KBM-7 (cell line): ENCODE measurements at regions not wholly inside any gene's neighbourhood (a gene's known extent, or its start where the extent isn't known, plus 50 kb on each side); places are given as distances from the start of the nearest gene placed in this dataset.

Experiments
- DNase-seq: peaks from one replicate; pipeline ENCODE4 v3.0.0-alpha.2; 2015
- in situ Hi-C: fragments of 300-500 bp; cut with MboI; formaldehyde crosslinking; loops from 2 replicates; pipeline ENCODE4 v1.14.3; 2020; ENCODE audit warnings: low sequenced_read_pairs, low pct_unique_long_range_greater_than_20kb, mixed read lengths

DNA sequence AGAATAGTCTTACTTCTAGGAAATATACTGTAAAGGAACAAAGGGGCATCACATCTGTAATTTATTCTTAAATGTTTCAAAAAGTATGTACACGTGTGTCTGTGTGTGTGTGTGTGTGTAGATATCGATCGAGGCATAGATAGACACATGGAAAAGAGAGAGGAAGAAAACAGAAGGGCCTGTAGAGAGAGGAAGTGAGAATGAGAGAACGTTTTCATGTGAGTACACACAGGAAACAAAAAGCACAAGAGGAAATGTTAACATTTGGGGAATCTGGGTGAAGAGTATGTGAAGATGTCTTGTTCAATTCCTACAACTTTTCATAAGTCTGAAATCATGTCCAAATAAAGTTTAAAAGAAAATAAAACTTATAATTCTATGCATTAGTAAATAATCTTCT, 286.5 kb upstream of the SORCS1 start:
- in situ Hi-C loops = no loop called here
- no peak for DNase-seq

DNA sequence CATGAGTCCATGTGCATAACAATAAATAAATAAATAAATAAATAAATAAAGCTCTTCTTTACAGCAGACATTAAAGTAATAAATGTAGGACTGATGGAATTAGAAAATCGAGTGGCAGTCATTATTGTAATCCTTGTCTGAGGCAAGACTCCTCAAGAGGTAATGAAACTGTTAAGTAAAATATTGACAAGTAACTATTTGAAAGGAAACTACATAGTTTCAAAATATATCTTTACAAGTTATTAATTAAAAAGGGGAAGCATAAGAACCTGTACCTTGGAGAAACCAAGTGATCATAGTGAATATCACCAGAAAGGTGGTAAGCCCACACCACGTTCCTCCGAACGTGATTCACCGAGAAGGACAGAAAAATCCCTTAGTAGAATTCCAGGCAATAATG, 285.6 kb upstream of the SORCS1 start:
- in situ Hi-C loops = no loop called here
- DNase-seq = no peak

DNA sequence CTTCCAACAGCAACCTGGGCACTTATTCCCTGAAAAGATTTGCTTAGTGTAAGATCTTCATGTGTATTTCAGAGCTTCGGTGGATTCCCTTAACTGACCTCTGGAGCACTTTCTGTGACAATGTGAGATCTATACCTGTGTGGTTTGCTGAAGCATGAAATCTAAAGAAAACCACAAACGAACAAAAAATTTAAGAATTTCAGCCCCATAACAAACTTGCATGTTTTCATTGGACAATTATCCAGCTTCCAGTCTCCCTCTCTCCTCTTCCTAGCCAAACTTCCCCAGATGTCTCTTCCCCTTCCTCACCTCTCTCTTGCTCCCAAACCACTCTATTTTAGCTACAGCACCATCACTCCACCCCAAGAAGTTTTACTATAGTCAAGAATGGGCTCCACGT, 279.9 kb upstream of the SORCS1 start:
- in situ Hi-C loops = no loop called here
- DNase-seq = no peak

DNA sequence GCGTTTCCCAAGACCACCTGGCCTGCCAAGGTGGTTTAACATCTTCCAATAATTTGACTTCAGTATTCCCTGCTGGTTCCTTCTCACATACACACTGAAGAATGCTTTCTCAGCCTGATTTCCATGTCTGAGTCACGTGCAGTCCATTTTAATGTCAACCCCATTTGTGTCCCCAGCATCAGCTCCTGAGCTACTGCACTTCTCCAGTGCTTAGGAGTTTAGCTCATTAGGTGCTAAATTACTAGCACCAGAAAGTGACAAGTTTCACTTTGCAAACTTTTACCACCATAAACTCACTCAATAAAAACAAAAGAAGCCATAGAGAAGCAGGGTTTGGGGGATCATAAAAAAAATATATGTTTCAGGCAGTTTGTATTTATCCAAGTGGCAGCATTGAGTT, 279.3 kb upstream of the SORCS1 start:
- in situ Hi-C loops = no loop called here
- no peak for DNase-seq

DNA sequence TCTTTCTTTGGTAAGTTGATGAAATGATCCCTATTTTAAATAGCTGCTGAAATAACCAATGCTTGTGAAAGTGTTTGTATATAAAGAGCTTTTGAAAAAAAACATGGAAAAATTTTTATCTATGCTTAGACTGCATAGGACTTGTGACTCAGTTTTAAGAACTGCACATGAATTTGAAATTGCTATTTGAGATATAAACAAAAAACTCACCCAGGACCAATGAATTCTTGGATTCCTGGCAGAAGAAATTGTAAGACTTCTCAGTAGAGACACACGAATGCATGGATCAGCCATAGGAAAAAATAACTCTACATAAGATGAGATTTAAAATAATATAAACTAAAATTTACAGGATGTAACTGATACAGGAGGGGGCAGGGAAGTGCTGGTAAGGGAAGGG, 278.8 kb upstream of the SORCS1 start:
- in situ Hi-C loops = no loop called here

DNA sequence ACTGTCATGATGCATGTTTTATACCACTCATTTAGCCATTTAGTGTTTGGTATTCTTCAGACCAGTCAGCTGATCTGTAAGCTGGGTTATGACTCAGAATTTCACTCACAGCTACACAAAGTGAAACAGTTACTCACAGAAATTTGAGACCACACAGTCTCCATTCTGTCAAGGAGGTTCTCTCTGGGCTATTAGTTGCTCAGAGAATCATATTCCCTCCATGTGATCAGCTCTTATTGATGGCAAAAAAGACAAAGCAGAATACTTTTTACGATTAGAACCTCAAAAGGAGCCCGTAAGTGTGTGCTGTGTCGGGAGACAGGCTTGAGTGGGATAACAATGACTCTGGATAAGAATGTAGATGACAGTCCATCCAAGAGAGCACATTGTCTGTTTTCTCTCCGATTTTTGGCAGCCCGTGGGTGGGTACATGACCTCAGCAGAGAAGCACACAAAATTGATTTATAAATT, 277.6 kb upstream of the SORCS1 start:
- in situ Hi-C loops = no loop called here
- DNase-seq = no peak

More for the DNA sequence above, 278.8 kb upstream of the SORCS1 start:
- DNase-seq = no peak

DNA sequence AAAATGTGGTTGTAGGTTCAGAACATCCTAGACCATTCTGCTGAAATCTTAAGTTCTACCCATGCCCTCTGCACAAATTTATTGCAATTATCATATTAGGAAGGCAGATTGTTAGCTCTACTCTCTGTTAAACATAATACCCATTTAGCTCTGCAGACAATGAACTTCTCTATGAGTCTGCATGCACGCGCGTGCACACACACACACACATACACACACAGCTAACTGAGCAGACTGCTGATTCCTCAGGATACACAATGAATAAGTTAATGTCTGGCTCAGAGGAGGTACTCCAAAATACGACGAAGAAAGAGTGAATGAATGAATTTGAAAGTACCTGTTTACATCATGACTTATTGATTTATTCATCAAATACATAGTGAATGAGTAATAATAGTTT, 276.2 kb upstream of the SORCS1 start:
- no peak for DNase-seq
- in situ Hi-C loops = no loop called here

DNA sequence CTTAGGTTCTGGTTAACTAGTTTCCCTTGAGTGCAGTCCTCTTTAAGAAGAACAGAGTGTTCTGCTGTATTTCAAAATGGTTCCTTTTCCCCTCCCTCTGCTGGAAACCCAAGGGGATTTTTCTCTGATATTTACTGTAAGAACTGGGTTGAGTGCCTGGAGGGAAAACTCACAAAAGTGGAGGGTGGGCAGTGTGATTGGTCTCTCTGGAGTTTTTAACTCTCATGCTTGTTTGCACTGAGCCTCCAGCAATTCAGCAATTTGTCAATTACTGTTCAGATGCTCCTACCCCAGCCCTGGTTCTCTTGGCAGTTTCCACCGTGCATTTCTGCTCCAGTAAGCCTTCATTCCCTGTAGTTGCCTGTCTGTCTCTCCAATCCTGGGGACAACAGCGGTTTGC, 273.4 kb upstream of the SORCS1 start:
- in situ Hi-C loops = no loop called here

DNA sequence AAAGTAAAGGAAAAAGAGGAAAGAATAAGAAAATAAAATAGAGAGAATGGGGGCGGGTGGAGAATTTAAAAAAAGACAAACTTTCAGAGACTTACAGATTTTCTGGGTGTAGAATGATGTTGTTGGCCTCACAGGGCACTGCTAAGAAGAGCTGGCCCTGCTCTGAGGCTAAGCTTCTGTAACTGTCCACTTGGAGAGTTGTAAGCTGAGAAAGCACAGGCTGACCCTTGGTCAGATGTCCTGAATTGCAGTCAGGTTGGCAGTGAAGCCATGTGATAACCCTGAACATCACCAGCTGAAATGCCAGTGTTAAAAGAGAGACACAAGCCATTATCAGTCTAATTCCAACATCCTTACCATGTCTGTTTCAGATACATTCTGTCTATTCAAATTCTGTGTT, 272.1 kb upstream of the SORCS1 start:
- in situ Hi-C loops = no loop called here
- DNase-seq = no peak

More for the DNA sequence above, 273.4 kb upstream of the SORCS1 start:
- DNase-seq = no peak

DNA sequence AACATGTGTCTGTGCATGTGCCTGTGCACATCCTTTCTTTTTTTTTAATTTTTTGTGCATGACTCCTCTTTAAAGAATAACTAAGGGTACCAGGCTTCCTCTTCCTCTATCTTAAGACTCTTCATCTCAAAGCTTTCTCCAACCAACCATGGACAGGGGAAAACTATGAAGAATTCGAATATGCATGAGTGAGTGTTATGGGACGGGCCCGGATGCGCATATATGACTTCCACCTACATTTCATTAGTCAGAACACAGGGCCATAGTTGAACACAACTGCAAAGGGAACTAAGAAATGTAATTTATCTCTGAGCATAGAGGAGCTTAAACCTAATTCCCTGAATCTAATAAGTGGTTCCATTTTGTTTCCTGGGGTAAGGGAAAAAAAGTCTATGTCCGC, 270.3 kb upstream of the SORCS1 start:
- no peak for DNase-seq
- in situ Hi-C loops = no loop called here

DNA sequence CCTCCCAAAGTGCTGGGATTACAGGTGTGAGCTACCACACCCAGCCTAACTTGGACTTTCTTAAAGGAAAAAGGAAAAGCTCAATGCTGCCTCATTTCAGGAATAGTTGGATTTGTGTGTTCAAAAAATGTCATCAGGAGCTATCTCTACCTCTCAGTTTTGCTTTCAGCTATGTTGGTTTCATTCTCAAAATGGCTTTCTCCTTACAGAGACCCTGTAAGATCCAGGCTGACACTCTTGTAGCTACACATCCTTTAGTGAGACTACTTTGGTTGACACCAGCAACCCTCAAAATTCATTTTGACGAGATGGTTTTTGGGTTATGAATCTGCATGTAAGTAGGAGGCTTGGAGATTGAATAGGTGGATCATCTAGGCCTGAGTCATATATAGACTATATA, 269.7 kb upstream of the SORCS1 start:
- DNase-seq = no peak
- in situ Hi-C loops = no loop called here

DNA sequence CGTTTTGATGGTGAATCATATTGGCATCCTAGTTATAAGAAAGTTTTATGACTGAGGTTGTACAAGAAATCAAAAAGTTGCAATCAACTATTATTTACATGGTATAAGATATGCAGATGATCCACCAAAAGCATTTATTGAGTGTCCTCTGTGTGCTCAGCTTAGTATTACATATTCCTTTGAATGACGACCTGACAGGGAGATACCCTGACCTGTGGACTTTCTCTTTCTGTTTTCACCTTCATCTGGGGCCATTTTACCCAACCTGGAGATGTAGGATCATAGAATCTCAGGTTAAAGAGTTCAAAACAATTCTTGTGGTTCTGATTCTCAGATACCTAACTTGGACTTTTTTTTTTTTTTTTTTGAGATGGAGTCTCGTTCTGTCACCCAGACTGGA, 269.1 kb upstream of the SORCS1 start:
- in situ Hi-C loops = no loop called here
- no peak for DNase-seq

DNA sequence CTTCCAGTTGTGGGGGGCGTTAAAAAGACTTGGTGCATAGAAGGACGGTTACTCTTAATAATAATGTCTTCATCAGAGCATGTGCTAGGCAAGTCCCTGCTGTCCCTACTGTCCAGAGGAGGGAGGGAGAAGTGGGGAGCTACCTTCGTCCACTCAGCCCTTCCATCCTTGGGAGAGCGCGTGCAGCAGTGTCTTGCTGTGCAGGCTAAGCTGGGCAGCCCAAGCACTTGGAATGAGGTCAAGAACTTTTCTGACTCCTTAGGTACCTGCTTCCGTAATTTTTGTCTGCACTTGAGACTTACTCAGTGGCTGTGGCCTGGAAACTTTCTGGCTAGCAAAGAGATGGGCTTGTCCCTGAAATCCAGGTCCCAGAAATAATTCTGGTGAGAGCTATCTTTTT, 265.9 kb upstream of the SORCS1 start:
- in situ Hi-C loops = no loop called here

DNA sequence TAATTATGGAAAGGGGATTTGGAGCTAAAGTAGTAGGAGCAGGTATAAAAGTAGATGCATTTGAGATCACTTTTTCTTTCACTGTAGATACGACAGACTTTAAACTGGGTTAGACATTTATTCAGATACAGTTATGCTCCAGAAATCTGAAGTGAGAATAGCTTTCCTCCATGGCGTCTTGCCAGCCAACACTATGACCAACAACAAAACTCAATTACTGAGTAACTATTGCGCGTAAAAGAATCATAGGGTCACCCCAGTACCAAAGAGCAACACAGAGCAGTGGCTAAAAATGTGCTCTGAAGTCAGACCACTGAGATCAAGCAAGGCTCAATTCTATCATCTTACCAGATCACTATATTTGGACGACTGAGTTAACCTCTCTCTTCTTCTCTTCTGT, 262.5 kb upstream of the SORCS1 start:
- no peak for DNase-seq
- in situ Hi-C loops = no loop called here

More for the DNA sequence above, 265.9 kb upstream of the SORCS1 start:
- DNase-seq = no peak

DNA sequence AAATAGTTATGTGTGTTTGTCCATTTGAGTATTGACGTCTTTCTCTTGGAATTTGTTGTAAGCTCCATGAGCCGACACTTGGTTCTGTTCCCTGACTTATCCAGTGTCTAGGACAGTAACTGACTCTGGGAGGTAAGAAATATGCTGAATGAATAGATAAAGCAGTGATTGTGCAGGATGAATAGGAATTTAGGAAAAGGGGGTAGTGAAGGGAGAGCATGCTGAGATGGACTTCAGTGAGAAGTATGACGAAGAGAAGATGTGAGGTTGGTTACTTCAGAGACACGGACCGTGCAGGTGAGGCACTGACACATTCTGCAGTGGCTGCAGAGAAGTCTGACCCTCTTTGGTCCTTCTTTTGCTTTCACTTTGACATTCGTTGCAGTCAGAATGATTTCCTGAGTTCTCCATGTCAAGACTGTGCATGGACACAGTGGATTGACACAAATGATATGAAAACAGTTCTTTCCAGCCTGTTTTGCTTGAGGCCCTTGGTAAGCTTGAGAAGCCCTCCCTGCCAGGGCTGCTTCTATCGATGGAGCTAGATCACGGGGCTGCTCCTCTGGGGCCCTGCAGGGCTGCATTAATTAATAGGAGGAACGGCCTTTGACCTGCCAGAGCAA, 261.5 kb upstream of the SORCS1 start:
- DNase-seq = no peak
- in situ Hi-C loops = no loop called here

DNA sequence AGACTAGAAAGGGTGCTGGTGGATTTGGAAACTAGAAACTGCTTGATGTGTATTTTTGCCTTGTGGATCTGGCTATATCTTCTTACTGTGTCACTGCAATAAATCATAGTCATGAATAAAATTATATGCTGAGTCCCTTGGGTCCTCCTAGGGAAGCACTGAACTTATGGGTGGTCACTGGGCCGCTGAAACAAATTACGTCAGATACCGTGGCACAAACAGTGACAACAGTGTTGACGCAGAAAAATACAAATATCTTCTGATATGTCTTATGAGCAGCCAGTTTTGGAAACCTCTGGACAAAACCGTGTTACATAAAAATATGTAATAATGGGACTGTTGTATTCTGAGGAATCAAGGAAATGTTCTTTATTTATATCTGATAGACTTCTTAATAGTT, 260.1 kb upstream of the SORCS1 start:
- DNase-seq = no peak
- in situ Hi-C loops = no loop called here

DNA sequence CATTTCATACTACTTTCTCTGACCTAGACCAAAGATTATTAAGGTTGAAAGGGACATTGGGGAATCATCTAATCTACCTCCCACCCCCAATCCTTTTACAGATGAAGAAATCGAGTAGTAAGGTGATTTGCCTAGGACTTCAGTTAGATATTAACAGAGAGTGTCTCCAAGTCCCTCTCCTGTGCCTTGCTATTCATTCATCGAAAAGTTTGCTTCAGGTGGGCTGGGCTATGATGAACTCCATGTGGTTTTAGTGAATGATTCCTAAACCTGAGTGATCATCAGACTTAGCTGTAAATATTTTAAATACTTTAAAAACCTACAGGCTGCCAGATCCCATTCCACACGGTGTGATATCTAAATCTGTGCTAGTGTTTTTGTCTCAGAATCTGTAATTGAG, 259.4 kb upstream of the SORCS1 start:
- DNase-seq = no peak
- in situ Hi-C loops = no loop called here

DNA sequence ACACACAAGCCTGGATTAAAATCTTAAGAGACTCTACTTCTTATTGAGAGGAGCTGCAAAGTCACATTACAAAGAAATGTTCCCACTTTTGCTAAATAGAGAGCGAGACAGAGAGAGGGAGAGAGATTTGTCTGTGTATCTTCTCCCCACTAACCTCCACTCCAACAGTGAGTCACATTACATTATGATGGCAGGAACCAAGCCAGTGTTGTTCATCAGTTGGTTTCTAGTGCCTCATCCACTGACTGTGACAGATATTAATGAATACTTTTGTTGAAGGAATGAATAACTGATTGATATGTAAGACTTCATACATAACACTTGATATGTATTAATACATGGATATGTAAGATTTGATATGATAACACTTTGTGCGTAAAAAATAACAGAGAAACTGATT, 258.2 kb upstream of the SORCS1 start:
- DNase-seq = no peak
- in situ Hi-C loops = no loop called here

DNA sequence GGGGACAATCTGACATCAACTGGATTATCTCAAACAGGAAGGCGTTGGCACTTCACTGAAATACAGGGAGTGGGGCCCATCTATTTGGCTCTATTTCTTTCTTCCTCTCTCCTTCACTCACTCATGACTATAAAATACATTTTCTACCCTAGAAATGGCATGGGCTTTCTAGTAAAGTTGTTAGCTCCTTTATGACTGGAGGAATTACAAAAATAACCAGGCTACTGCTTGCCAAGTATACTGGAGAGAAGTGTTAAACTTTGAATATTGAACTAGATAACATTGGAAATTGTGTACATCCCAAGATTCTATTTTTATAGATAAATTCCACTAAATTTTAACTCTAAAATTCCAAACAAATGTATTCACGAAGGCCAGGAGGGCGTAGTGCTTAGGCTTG, 255.7 kb upstream of the SORCS1 start:
- in situ Hi-C loops = no loop called here
- no peak for DNase-seq

DNA sequence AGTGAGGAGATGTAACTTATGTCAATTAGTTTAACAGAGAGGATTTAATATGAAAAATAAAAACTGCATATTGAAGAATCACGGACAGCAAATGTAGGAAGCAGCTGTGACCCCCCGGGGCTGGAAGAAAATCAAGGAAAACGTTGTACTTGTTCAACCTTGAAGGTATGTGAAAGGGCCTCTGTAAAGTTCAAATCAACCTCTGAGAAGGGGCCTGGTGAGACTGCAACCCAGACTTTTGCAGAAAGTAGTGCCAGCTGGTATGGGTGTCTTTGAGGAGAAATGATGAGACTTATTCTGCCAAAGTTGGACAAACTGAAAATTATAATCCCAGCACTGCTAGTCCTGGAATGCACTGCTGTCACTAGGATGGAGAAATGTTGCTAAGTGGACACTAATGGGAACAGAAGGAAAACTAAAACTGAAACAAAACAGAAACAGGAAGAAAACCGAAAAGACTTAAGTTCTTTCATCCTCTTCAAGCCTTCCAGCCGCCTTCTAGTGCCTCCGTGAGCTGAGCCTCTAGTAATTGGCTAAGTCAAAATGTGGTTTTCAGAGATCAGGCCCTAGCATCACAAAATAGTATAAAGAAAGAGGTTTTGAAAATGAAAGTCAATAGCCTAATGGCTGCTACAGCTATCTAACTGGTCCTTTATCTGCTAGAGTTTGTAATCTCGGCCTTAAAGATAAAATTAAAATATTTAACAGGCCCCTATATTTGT, 253.7 kb upstream of the SORCS1 start:
- DNase-seq = no peak
- in situ Hi-C loops = no loop called here

DNA sequence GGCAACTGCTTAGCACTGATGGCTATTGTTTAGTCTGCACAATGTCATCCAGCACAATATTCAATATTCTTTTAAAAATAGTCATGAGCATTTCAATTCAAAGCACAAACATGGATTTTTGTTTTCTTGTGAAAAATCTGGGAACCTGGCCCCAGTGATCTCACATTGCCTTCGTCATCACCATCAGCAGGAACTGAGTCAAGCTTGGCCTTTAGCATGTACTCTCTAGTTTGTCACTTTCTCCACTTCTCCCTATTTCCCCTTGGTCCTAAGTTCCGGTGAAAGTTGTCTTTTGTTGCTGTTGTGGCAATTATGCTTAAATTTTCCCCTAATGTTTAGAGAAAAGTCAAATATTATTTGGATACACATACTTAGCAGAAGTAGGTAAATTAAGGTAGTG, 252.9 kb upstream of the SORCS1 start:
- no peak for DNase-seq
- in situ Hi-C loops = no loop called here
